GM23338 (cell line): ENCODE measurements at regions not wholly inside any gene's neighbourhood (a gene's known extent, or its start where the extent isn't known, plus 50 kb on each side); places are given as distances from the start of the nearest gene placed in this dataset.

ENCODE experiments used
- ATAC-seq: fragments of 200-7000 bp; cut with Tn5 transposase; 3 replicates; pipeline ENCODE4 v1.9.1; 2020
- DNase-seq: peaks from one replicate; pipeline ENCODE4 v3.0.0-alpha.2; 2015; ENCODE audit warnings: low spot score
- H2AFZ ChIP-seq: fragments of 200-600 bp; sonication (generic); 2 replicates; pipeline ENCODE4 v1.8.0; 2016; ENCODE audit warnings: antibody characterized with exemption, mild to moderate bottlenecking, moderate library complexity
- H3F3A ChIP-seq: fragments of 200-600 bp; sonication (generic); replicated peaks from 2 replicates; pipeline ENCODE4 v1.8.0; 2017; ENCODE audit warnings: antibody characterized with exemption, mixed run types, low read depth
- H3K27ac ChIP-seq: fragments of 200-600 bp; sonication (generic); 2 replicates; pipeline ENCODE4 v1.6.1; 2016; ENCODE audit warnings: low read depth
- H3K27me3 ChIP-seq: fragments of 200-600 bp; sonication (generic); 2 replicates; pipeline ENCODE4 v1.8.0; 2016; ENCODE audit warnings: mild to moderate bottlenecking, mixed run types, moderate library complexity; ENCODE audit not compliant: insufficient read depth
- H3K36me3 ChIP-seq: fragments of 200-600 bp; sonication (generic); 2 replicates; pipeline ENCODE4 v1.8.0; 2016; ENCODE audit warnings: mild to moderate bottlenecking; ENCODE audit not compliant: insufficient read depth
- H3K4me1 ChIP-seq: fragments of 200-600 bp; sonication (generic); 2 replicates; pipeline ENCODE4 v1.8.0; 2016; ENCODE audit warnings: mild to moderate bottlenecking, moderate library complexity; ENCODE audit not compliant: insufficient read depth
- H3K4me2 ChIP-seq: fragments of 200-600 bp; sonication (generic); 2 replicates; pipeline ENCODE4 v1.7.1; 2017; ENCODE audit warnings: mixed run types
- H3K4me3 ChIP-seq: fragments of 200-600 bp; sonication (generic); 2 replicates; pipeline ENCODE4 v1.6.1; 2016; ENCODE audit warnings: mixed run types
- H3K79me2 ChIP-seq: fragments of 200-600 bp; sonication (generic); replicated peaks from 2 replicates; pipeline ENCODE4 v1.8.0; 2017; ENCODE audit warnings: mild to moderate bottlenecking; ENCODE audit not compliant: insufficient read depth
- H3K9me2 ChIP-seq: fragments of 200-600 bp; sonication (generic); 2 replicates; pipeline ENCODE4 v1.8.0; 2017; ENCODE audit not compliant: insufficient read depth
- H4K20me1 ChIP-seq: fragments of 200-600 bp; sonication (generic); replicated peaks from 2 replicates; pipeline ENCODE4 v1.8.0; 2017; ENCODE audit warnings: mild to moderate bottlenecking; ENCODE audit not compliant: insufficient read depth
- H3K27ac Mint-ChIP-seq: 2 replicates; pipeline ENCODE4 v1.8.0; 2020; ENCODE audit warnings: inconsistent platforms, mild to moderate bottlenecking, moderate library complexity, mixed read lengths
- H3K27me3 Mint-ChIP-seq: 3 replicates; pipeline ENCODE4 v1.8.0; 2022; ENCODE audit warnings: low read depth, mild to moderate bottlenecking, moderate library complexity, mixed read lengths, inconsistent platforms; ENCODE audit not compliant: insufficient read depth, poor library complexity
- H3K36me3 Mint-ChIP-seq: 3 replicates; pipeline ENCODE4 v1.8.0; 2021; ENCODE audit warnings: low read depth, mild to moderate bottlenecking, inconsistent platforms, moderate library complexity, mixed read lengths
- H3K4me1 Mint-ChIP-seq: 3 replicates; pipeline ENCODE4 v1.8.0; 2020; ENCODE audit warnings: mild to moderate bottlenecking, inconsistent platforms, mixed read lengths
- H3K4me3 Mint-ChIP-seq: 3 replicates; pipeline ENCODE4 v1.8.0; 2021; ENCODE audit warnings: moderate library complexity, mild to moderate bottlenecking, inconsistent platforms, mixed read lengths
- H3K9me3 Mint-ChIP-seq: 3 replicates; pipeline ENCODE4 v1.8.0; 2020; ENCODE audit warnings: moderate library complexity, mild to moderate bottlenecking, inconsistent platforms, mixed read lengths
- EZH2 ChIP-seq: fragments of 200-600 bp; sonication (generic); IDR thresholded peaks from one replicate; pipeline ENCODE4 v1.8.0; 2017; ENCODE audit warnings: antibody characterized with exemption, mild to moderate bottlenecking, low read depth; ENCODE audit not compliant: unreplicated experiment
- ZNF331 ChIP-seq: fragments of 250-450 bp; sonication (Bioruptor Pico); IDR thresholded peaks from 2 replicates; pipeline ENCODE4 v1.5.0; 2020; ENCODE audit warnings: low read depth, mild to moderate bottlenecking, moderate library complexity
- TF ChIP-seq, protein P1 (sequence below): fragments of 250-450 bp; sonication (Bioruptor Pico); IDR thresholded peaks from 2 replicates; pipeline ENCODE4 v1.5.0; 2020; ENCODE audit warnings: mild to moderate bottlenecking, moderate library complexity
- TF ChIP-seq, protein P2 (sequence below): IDR thresholded peaks from 2 replicates; pipeline ENCODE4 v1.6.1; 2016; ENCODE audit warnings: antibody characterized with exemption

DNA sequence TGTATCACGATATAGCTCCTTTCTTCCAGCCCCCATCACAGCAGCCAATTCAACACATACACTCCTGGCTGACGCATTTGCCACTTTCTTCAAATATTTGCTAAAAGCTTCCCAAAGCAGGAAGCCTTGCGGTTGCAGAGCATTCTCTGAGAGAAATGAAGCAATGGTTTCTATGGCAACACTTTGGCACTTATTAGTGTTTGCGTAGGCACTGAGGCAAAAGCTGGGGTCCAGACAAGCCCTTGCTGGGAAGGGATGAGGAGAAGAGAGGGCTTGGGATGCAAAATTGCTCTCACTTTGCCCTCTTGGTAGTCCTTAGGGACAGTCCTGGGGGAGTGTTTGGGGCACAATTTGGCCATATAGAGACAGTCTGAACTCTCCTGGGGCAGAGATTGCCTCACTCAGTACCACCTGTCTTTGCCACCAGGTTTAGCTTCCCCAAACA is 55.0 kb upstream of the PAK3 start:
- no peaks in the 10 kb centered on the region for H3F3A ChIP-seq
- no peaks in the 10 kb centered on the region for H3K36me3 ChIP-seq
- H3K4me3 ChIP-seq, result no peak overlapping the region
- H3K27me3 Mint-ChIP-seq, result no peaks in the 10 kb centered on the region
- DNase-seq (peak; percentile 5), ATAC-seq (no peak)
- H3K79me2 ChIP-seq, result no peaks in the 10 kb centered on the region
- TF ChIP-seq EZH2 (no peak), ZNF331 (CRISPR knock-in tag) (no peak)
- TF ChIP-seq, protein P1, sequence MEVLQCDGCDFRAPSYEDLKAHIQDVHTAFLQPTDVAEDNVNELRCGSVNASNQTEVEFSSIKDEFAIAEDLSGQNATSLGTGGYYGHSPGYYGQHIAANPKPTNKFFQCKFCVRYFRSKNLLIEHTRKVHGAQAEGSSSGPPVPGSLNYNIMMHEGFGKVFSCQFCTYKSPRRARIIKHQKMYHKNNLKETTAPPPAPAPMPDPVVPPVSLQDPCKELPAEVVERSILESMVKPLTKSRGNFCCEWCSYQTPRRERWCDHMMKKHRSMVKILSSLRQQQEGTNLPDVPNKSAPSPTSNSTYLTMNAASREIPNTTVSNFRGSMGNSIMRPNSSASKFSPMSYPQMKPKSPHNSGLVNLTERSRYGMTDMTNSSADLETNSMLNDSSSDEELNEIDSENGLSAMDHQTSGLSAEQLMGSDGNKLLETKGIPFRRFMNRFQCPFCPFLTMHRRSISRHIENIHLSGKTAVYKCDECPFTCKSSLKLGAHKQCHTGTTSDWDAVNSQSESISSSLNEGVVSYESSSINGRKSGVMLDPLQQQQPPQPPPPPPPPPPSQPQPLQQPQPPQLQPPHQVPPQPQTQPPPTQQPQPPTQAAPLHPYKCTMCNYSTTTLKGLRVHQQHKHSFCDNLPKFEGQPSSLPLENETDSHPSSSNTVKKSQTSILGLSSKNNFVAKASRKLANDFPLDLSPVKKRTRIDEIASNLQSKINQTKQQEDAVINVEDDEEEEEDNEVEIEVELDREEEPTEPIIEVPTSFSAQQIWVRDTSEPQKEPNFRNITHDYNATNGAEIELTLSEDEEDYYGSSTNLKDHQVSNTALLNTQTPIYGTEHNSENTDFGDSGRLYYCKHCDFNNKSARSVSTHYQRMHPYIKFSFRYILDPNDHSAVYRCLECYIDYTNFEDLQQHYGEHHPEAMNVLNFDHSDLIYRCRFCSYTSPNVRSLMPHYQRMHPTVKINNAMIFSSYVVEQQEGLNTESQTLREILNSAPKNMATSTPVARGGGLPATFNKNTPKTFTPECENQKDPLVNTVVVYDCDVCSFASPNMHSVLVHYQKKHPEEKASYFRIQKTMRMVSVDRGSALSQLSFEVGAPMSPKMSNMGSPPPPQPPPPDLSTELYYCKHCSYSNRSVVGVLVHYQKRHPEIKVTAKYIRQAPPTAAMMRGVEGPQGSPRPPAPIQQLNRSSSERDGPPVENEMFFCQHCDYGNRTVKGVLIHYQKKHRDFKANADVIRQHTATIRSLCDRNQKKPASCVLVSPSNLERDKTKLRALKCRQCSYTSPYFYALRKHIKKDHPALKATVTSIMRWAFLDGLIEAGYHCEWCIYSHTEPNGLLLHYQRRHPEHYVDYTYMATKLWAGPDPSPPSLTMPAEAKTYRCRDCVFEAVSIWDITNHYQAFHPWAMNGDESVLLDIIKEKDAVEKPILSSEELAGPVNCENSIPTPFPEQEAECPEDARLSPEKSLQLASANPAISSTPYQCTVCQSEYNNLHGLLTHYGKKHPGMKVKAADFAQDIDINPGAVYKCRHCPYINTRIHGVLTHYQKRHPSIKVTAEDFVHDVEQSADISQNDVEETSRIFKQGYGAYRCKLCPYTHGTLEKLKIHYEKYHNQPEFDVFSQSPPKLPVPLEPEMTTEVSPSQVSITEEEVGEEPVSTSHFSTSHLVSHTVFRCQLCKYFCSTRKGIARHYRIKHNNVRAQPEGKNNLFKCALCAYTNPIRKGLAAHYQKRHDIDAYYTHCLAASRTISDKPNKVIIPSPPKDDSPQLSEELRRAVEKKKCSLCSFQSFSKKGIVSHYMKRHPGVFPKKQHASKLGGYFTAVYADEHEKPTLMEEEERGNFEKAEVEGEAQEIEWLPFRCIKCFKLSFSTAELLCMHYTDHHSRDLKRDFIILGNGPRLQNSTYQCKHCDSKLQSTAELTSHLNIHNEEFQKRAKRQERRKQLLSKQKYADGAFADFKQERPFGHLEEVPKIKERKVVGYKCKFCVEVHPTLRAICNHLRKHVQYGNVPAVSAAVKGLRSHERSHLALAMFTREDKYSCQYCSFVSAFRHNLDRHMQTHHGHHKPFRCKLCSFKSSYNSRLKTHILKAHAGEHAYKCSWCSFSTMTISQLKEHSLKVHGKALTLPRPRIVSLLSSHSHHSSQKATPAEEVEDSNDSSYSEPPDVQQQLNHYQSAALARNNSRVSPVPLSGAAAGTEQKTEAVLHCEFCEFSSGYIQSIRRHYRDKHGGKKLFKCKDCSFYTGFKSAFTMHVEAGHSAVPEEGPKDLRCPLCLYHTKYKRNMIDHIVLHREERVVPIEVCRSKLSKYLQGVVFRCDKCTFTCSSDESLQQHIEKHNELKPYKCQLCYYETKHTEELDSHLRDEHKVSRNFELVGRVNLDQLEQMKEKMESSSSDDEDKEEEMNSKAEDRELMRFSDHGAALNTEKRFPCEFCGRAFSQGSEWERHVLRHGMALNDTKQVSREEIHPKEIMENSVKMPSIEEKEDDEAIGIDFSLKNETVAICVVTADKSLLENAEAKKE, result no peak
- TF ChIP-seq, protein P2, sequence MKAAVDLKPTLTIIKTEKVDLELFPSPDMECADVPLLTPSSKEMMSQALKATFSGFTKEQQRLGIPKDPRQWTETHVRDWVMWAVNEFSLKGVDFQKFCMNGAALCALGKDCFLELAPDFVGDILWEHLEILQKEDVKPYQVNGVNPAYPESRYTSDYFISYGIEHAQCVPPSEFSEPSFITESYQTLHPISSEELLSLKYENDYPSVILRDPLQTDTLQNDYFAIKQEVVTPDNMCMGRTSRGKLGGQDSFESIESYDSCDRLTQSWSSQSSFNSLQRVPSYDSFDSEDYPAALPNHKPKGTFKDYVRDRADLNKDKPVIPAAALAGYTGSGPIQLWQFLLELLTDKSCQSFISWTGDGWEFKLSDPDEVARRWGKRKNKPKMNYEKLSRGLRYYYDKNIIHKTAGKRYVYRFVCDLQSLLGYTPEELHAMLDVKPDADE, result no peak
- H2AFZ ChIP-seq, result no peak overlapping the region
- no peaks in the 10 kb centered on the region for H4K20me1 ChIP-seq
- peaks cover 2% of the 10 kb centered on the region; the same call in 1 of the 3 replicates for H3K4me1 Mint-ChIP-seq
- H3K9me2 ChIP-seq, result no peaks in the 10 kb centered on the region
- H3K4me1 ChIP-seq, result no peaks in the 10 kb centered on the region
- H3K27ac ChIP-seq, result no peak overlapping the region
- no peak overlapping the region for H3K4me2 ChIP-seq
- H3K36me3 Mint-ChIP-seq, result no peaks in the 10 kb centered on the region
- no peaks in the 10 kb centered on the region for H3K27me3 ChIP-seq
- no peaks in the 10 kb centered on the region; the same call in 2 of the 3 replicates for H3K9me3 Mint-ChIP-seq
- no peak overlapping the region for H3K4me3 Mint-ChIP-seq
- H3K27ac Mint-ChIP-seq, result no peak overlapping the region

DNA sequence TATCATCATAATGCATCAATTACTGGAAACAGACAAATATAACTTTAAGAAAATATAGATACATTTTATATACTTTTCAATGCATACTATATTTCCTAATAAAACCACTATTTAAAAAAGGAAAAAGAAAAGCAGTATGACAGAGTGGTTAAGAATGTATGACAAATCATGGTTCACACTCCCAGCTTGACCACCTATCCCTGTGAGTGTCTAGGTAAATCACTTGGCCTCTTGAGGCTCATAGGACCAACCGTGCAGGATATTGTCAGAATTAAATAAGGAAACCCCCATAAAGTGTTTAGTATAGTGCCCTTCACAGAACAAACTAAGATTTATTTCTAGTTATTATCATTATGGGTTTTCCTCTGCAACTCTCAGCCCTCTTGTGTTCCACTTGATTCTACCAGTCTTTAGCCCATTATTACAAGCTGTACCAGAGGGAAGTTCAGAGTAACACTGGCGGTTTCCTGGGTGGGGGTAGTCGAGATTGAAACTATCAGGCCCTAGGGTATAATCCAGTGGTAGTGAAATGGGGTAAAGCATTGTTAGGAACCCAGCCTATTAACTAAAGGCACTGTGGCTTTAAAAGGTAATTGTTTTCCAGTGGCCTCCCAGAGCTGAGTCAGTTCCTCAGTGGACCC is 55.5 kb upstream of the PAK3 start:
- H3K4me2 ChIP-seq, result no peak overlapping the region
- no peak for ATAC-seq
- TF ChIP-seq, protein P1, result no peak
- TF ChIP-seq EZH2, result no peak

More for the DNA sequence above, 55.5 kb upstream of the PAK3 start:
- Histone ChIP-seq H3K4me3 (no peak overlapping the region), H4K20me1 (no peaks in the 10 kb centered on the region), H2AFZ (no peak overlapping the region), H3F3A (no peaks in the 10 kb centered on the region), H3K4me1 (no peaks in the 10 kb centered on the region), H3K36me3 (no peaks in the 10 kb centered on the region), H3K9me2 (no peaks in the 10 kb centered on the region), H3K27ac (no peak overlapping the region), H3K27me3 (no peaks in the 10 kb centered on the region), H3K79me2 (no peaks in the 10 kb centered on the region)
- no peak for DNase-seq
- peaks cover 2% of the 10 kb centered on the region; the same call in 1 of the 3 replicates for H3K4me1 Mint-ChIP-seq
- no peak overlapping the region for H3K27ac Mint-ChIP-seq
- H3K4me3 Mint-ChIP-seq, result no peak overlapping the region
- no peaks in the 10 kb centered on the region; the same call in 2 of the 3 replicates for H3K9me3 Mint-ChIP-seq
- H3K36me3 Mint-ChIP-seq, result no peaks in the 10 kb centered on the region
- no peaks in the 10 kb centered on the region for H3K27me3 Mint-ChIP-seq
